NCI-H226 (cell line): ENCODE measurements at regions not wholly inside any gene's neighbourhood (a gene's known extent, or its start where the extent isn't known, plus 50 kb on each side); places are given as distances from the start of the nearest gene placed in this dataset.

Experiments used
- DNase-seq: peaks from one replicate; pipeline ENCODE4 v3.0.0-alpha.2; 2015

DNA sequence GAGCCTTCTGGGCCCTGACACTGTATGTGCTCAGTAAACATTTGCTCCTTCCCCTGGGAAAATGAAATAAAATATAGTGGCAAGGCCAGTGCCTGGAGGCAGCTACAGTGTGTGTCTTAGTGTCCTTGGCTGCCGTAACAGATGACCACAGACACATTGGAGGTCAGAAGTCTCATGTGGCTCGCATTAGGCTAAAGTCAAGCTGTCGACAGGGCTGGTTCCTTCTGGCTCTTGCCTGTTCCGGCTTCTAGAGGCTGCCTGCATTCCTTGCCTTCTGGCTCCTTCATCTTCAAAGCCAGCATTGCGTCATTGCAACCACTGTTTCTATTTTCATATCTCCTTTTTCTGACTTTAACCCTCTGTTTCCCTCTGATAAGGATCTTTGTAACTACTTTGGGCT, 83.6 kb upstream of the STX18 start:
- no peak for DNase-seq

GRCh38 chr4:4624276-4624897, 82.5 kb upstream of the STX18 start:
- no peak for DNase-seq

- no peak for DNase-seq
Observed at GRCh38 chr4:4619821-4620220, 78.0 kb upstream of the STX18 start.

DNA sequence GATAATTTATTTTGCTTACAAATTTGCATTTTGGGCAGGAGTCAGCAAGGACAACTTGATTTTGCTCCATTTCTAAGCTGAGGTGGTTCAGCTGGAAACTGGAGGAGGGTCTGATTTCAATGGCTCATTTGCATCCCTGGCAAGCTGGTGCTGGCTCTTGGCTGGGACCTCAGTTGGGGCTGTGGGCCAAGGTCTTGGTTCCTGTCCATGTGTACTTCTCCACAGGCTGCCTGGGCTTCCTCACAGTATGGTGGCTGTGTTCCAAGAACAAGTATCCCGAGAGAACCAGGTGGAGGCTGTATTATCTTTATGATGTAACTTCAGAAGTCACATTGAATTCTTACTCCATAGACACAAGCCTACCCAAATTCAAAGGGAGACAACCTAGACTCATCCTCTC, 77.0 kb upstream of the STX18 start:
- DNase-seq: no peak

DNA sequence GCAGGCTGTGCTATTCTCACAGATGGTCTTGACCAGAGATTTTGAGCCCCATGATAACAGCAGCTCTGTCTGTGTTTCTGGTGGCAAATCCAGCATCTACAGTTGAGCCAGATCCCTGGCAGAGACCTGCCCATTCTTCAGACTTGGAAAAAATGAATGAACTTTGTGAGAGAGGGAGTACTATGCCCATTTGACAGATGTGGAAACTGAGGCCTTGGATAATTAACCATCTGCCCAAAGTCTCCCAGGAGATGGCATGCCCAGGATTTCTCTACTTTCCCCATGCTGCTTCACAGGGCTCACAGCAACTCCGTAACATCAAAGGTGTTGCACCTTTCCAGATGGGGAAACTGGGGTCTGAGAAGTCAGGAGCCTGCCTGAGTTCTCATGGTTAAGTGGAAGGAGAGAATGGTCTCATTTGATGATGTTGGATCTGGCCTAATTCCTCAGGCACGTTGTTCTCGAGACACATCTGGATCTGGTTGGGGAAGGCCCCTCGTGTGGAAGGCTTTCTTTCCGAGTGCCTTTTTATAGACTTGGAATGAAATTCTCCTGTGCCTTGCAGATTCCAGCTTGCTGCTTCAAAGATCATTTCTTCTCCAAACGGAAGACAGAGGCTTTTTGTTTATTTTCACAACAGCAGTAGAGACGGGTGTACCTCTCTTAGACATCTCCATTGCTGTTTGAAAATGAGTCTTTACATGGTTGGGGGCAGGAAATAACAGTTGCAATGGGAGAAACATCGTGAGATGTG, 73.3 kb upstream of the STX18 start:
- no peak for DNase-seq

- no peak for DNase-seq
Observed at GRCh38 chr4:4613641-4614286, 71.9 kb upstream of the STX18 start.

- DNase-seq: no peak
Observed at GRCh38 chr4:4613126-4613465, 71.2 kb upstream of the STX18 start.

DNA sequence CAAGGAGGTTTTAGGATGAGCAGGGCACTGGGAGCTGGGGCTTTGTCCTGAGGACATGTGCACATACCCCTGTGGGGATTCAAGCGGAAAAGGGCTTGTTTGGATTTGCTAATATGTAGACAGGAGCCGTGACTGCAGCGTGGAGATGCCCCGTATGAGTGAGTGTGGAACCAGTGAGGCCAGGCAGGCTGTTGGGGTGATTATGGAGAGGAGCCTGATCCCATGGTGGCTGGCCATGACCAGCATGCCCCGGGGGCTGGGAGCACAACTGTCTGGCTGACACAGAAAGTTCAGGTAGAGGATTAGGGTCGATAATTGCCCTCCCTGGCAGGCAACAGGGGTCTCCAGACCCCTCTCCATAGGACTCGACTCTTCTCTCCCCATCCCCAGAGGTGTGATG, 68.8 kb upstream of the STX18 start:
- DNase-seq: no peak

DNA sequence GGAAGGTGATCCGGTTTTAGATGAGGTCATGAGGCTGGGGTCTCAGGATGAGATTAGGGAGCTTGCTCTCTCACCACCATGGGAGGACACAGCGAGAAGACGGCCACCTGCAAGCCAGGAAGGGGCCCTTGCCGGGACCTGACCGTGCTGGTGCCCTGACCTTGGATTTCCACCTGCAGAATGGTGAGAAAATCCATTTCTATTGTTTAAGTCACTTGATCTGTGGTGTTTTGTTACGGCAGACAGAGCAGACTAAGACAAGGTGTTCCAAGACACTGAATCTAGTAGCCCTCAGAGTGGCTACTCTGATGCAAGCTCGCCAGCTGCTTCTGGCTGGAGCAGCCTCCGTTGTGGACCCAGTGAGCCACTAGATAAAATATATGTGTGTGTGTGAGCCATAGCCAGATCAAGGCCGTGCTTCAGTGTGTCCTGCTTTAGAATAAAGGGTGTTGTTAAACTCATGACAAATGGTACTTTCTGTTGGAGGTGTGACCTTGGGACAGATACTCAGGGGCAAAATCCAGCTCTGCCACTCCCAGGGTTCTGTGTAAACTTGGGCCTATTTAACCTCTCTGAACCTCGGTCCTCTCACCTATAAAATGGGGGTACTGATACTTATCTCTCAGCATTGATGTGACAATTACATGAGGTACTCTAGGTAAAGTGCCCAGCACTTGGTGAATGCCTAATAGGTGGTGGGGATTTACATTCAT, 67.9 kb upstream of the STX18 start:
- DNase-seq: no peak

DNA sequence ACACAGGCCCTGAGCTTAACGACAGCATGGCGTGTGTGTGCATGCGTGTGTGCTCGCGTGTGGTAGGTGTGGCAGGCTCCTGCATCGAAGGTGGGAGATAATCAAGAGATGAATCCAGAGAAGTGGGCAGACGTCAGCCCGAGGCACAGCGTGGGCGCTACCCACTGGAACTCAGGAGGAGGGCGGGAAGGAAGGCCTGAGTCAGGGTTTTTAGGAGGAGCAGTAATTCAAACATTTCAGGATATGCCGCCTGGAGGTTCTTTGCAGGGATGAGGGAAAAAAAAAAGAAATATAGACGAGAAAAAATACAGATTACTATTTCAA, 66.3 kb upstream of the STX18 start:
- DNase-seq: no peak

DNA sequence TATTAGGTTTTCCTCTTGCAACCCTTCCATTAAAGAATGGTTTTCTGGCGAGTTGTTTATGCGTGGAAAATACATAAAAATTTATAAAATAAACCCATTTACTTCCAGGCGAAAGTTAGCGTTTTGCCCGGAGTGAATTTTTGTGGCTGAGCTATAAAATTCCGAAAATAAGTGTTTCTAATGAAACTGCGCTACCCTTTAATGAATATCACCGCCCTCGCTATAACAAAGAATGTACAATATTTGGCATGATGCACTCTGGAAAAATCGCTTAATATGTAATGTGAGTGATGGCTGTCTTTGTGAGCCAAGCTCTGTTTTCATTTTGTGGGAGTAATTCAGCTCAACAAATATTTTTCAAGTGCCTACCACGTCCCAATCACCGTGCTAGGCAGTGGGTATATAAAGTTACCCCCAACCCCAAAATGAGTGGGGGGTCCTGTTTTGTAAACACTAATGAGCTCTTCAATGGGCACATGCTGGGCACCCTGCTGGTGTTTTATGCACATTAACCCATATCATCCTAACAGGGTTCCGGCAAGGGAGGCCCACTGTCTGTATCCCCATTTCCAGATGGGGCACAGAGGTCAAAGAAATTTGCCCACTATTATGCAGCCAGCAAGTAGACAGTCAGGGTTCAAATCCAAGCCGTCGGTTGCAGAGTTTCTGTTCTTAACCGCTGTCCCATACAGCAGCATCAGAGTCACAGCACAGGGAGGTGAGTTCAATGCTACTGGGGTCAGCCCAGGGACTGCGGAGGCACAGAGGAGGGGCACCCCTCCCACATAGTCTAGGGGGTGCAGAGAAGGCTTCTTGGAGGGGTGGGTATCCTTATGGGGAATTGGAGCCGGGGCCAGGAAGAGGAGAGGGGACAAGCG, 65.7 kb upstream of the STX18 start:
- DNase-seq: no peak

GRCh38 chr4:4606321-4606720, 64.5 kb upstream of the STX18 start:
- no peak for DNase-seq

DNA sequence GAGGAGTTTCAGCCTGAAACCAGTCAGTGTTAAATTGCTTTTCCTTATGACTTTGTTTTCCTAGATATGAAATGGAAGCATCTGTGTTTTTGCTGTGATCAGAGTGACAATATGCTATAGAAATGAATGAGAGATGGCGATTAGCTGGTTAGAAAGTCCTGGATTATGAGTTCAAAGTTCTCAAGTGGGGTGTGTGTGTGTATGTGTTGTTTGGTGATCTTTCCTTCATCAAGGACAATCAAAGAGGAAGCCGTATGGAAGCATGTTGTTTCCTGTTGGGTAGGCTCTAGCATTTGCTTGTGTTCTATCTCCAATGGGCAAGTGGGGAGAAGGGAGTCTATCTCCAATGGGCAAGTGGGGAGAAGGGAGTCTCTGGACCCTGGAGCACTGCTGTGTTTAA, 64.0 kb upstream of the STX18 start:
- DNase-seq: no peak

DNA sequence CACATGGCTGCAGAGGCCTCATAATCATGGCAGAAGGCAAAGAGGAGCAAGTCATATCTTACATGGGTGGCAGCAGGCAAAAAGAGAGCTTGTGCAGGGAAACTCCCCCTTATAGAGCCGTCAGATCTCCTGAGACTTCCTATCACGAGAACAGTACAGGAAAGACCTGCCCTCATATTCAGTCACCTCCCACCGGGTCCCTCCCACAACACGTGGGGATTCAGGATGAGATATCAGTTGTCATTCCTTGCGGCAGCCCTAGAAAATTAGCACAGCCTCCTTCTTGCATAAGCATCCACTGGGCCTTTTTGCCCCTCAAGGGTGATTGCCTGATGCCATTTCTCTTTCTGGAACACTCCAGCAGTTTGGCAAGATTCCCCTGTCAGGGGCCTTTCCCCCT, 61.7 kb upstream of the STX18 start:
- no peak for DNase-seq

- DNase-seq: no peak
Observed at GRCh38 chr4:4603067-4603466, 61.2 kb upstream of the STX18 start.

GRCh38 chr4:4602468-4602867, 60.6 kb upstream of the STX18 start:
- no peak for DNase-seq

- no peak for DNase-seq
Observed at GRCh38 chr4:4601803-4602369, 60.0 kb upstream of the STX18 start.

- DNase-seq: no peak
Observed at GRCh38 chr4:4599481-4600275, 57.8 kb upstream of the STX18 start.

DNA sequence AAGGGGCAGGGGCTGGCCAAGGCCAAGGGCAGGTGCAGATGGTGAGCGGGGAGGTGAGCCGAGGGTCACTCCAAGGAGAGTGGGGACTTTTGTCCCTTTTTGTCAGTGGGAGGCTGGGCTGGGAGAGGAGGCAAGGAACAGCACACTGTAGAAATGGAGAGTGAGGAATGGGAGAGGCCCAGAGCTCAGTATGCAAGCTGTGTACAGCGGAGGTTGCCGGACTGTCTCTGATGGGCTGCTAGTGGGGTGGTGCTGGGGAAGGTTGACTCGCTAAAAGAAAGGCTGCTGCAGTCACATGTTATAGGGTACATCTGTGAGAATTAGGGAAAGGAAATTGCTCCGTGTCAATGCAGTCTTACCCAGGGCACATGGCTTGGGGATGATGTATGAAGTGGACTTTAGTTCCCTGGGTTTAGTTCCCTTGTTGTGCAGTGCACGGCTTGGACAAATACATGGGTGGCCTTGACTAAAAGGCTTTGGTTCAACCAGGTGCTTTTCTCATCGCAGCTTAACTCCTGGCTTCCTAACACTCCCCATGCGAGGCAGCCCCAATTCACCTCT, 57.1 kb upstream of the STX18 start:
- no peak for DNase-seq

DNA sequence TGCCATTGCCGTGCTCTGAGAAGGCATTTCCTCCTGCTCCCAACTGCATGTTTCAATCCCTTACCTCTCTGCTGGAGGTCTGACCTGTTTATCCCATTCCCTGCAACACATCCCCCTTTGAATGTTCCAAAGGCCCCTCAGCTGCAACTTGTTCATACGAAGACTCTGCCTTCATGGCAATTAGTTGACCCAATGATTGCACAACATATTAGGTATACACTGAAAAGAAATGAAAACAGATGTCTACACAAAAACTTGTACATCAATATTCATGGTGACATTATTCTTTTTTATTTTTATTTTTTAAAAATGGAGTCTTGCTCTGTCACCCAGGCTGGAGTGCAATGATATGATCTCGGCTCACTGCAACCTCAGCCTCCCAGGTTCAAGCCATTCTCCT, 54.9 kb upstream of the STX18 start:
- no peak for DNase-seq

DNA sequence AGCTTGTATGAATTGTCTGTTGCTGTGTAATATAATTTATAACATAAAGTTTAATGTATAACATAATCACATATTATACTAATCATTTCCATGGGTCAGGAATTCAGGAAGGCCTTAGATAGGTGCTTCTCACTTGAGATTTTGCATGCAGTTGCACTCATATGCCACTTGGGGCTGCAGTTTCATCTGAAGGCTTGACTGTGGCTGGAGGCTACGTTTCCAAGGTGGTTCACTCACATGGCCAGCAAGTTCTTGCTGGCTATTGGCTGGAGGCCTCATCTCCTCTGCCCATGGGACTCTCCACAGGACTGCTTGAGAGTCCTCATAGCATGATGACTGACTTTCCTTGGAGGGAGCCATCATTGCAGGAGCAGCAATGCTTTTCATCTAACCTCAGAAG, 53.4 kb upstream of the STX18 start:
- no peak for DNase-seq
